HepG2 (cell line): ENCODE measurements at regions not wholly inside any gene's neighbourhood (a gene's known extent, or its start where the extent isn't known, plus 50 kb on each side); places are given as distances from the start of the nearest gene placed in this dataset.

Source experiments
- ATAC-seq: fragments of 200-7000 bp; cut with Tn5 transposase; 3 replicates; pipeline ENCODE4 v1.9.1; 2020; ENCODE audit warnings: mild to moderate bottlenecking, moderate library complexity
- BruUV-seq: library from RNA; stranded (reverse); fragments of 400-500 nt; replicated peaks from 2 replicates; lab custom pipeline; 2021; lab: Mats Ljungman, UMichigan
- CTCF ChIA-PET: fragments of 300-600 bp; formaldehyde crosslinking; extraction: SDS; loops from one replicate; lab custom pipeline; 2021; ENCODE audit warnings: low total read pairs, inconsistent platforms, low intra/inter-chr PET ratio; lab: Yijun Ruan, JAX
- POLR2A ChIA-PET: fragments of 350-600 bp; sonication (Branson Sonifier 250); formaldehyde crosslinking; loops from one replicate; lab custom pipeline; 2020; ENCODE audit warnings: antibody characterized with exemption, inconsistent platforms; lab: Yijun Ruan, JAX
- DNase-seq: peaks from one replicate; pipeline ENCODE4 v3.0.0-alpha.2; 2015; ENCODE audit warnings: low spot score
- FAIRE-seq: peaks from 3 replicates; lab custom pipeline; 2011; peaks lifted over from hg19 to GRCh38; lab: Jason Lieb, UNC
- H2AFZ ChIP-seq: one replicate; pipeline ENCODE4 v1.6.1; 2011; ENCODE audit warnings: low read length, inconsistent platforms
- H3K27ac ChIP-seq: fragments of 300-600 bp; 3 replicates; pipeline ENCODE4 v1.8.0; 2011; ENCODE audit warnings: mixed run types, mild to moderate bottlenecking, mixed read lengths, low read length, inconsistent platforms; ENCODE audit not compliant: insufficient read depth; ENCODE audit errors: extremely low read length
- H3K27me3 ChIP-seq, 2 experiments: fragments of 200-600 bp in 1 of 2; 2 replicates in 1 of 2; 3 replicates in 1 of 2; pipeline versions ENCODE4 v1.6.0 to v1.8.0; 2011; ENCODE audit warnings: low read length in 2 of 2, mild to moderate bottlenecking in 2 of 2, moderate library complexity in 2 of 2, inconsistent platforms in 1 of 2; ENCODE audit not compliant: insufficient read depth in 2 of 2, control insufficient read depth in 1 of 2
- H3K36me3 ChIP-seq, 2 experiments: fragments of 200-600 bp in 1 of 2; replicated peaks in 1 of 2; 2 replicates in 1 of 2; 3 replicates in 1 of 2; pipeline versions ENCODE4 v1.5.1 to v1.8.0; 2011; ENCODE audit warnings: low read length in 2 of 2, inconsistent platforms in 1 of 2; ENCODE audit not compliant: insufficient read depth in 2 of 2, control insufficient read depth in 1 of 2
- H3K4me1 ChIP-seq: 2 replicates; pipeline ENCODE4 v1.5.1; 2012; ENCODE audit warnings: low read length, inconsistent platforms; ENCODE audit not compliant: insufficient read depth
- H3K4me2 ChIP-seq: 2 replicates; pipeline ENCODE4 v1.6.0; 2011; ENCODE audit warnings: low read depth, low read length, inconsistent platforms
- H3K4me3 ChIP-seq, 3 experiments: fragments of 200-600 bp in 1 of 3; sonication (generic), shearing (Covaris generic) in 1 of 3; replicated peaks in 1 of 3; 2 replicates each; pipeline ENCODE4 v1.5.1; 2011 to 2016; ENCODE audit warnings: low read length in 3 of 3, inconsistent platforms in 2 of 3, low read depth in 2 of 3, mild to moderate bottlenecking in 2 of 3, control low read depth in 1 of 3, mixed read lengths in 1 of 3; ENCODE audit not compliant: insufficient read depth in 1 of 3
- H3K79me2 ChIP-seq: one replicate; pipeline ENCODE4 v1.6.1; 2011; ENCODE audit warnings: low read length, inconsistent platforms; ENCODE audit not compliant: insufficient read depth
- H3K9ac ChIP-seq: 2 replicates; pipeline ENCODE4 v1.6.0; 2011; ENCODE audit warnings: mild to moderate bottlenecking, low read depth, low read length, inconsistent platforms; ENCODE audit not compliant: insufficient read depth
- H3K9me3 ChIP-seq: 2 replicates; pipeline ENCODE4 v1.5.1; 2012; ENCODE audit warnings: mild to moderate bottlenecking, low read length
- H4K20me1 ChIP-seq: 2 replicates; pipeline ENCODE4 v1.6.0; 2011; ENCODE audit warnings: inconsistent platforms, mild to moderate bottlenecking, low read length, moderate library complexity; ENCODE audit not compliant: insufficient read depth
- EHMT2 ChIP-seq: fragments of 200-600 bp; sonication (generic); IDR thresholded peaks from 2 replicates; pipeline ENCODE4 v1.7.0; 2017; ENCODE audit warnings: antibody characterized with exemption, low read depth, low read length, borderline replicate concordance
- FOXJ3 ChIP-seq: sonication (generic); formaldehyde crosslinking; IDR thresholded peaks from 2 replicates; pipeline ENCODE4 v1.4.0; 2020; ENCODE audit warnings: missing genetic modification reagents, mild to moderate bottlenecking, borderline replicate concordance
- HMG20B ChIP-seq: conservative IDR thresholded peaks from 2 replicates; pipeline ENCODE4 v1.6.1; 2016; ENCODE audit warnings: missing genetic modification reagents, missing compliant biosample characterization
- LCORL ChIP-seq, 2 experiments: fragments of 450-650 bp in 1 of 2; sonication (generic) in 1 of 2; formaldehyde crosslinking in 1 of 2; IDR thresholded peaks; 2 replicates each; pipeline versions ENCODE4 v1.5.0 to v1.6.1; 2017 to 2020; ENCODE audit warnings: antibody characterized with exemption in 1 of 2, missing genetic modification reagents in 1 of 2
- POLR2G ChIP-seq: fragments of 200-400 bp; formaldehyde crosslinking; IDR thresholded peaks from 2 replicates; pipeline ENCODE4 v1.6.1; 2018; ENCODE audit warnings: mild to moderate bottlenecking, low read depth, low read length, moderate library complexity
- STAG1 ChIP-seq: sonication (generic); formaldehyde crosslinking; IDR thresholded peaks from 2 replicates; pipeline ENCODE4 v1.4.0; 2020; ENCODE audit warnings: missing genetic modification reagents
- ZNF501 ChIP-seq: sonication (generic); formaldehyde crosslinking; IDR thresholded peaks from 2 replicates; pipeline ENCODE4 v1.5.1; 2020; ENCODE audit warnings: mild to moderate bottlenecking, moderate library complexity, missing genetic modification reagents
- WGBS: methylation state at CpG from one replicate; pipeline ENCODE4 v1.1.6; 2017; ENCODE audit warnings: low lambda C conversion rate; 5-methylcytosine and 5-hydroxymethylcytosine counted together
- in situ Hi-C: cut with HindIII; loops from 2 replicates; pipeline ENCODE4 v1.10.0; 2017; ENCODE audit warnings: low pct_unique_long_range_greater_than_20kb; ENCODE audit not compliant: extremely low pct_ligation_motif_present
- intact Hi-C: fragments of 100-400 bp; cut with micrococcal nuclease; formaldehyde crosslinking; loops from one replicate; pipeline ENCODE4 v1.10.0; 2022; ENCODE audit not compliant: unreplicated experiment
- TF ChIP-seq, protein P1 (sequence below): sonication (generic); formaldehyde crosslinking; IDR thresholded peaks from 2 replicates; pipeline ENCODE4 v1.4.0; 2020; ENCODE audit warnings: mild to moderate bottlenecking, missing genetic modification reagents
- TF ChIP-seq, protein P2 (sequence below): sonication (generic); formaldehyde crosslinking; IDR thresholded peaks from 2 replicates; pipeline ENCODE4 v1.4.0; 2020; ENCODE audit warnings: missing genetic modification reagents

DNA sequence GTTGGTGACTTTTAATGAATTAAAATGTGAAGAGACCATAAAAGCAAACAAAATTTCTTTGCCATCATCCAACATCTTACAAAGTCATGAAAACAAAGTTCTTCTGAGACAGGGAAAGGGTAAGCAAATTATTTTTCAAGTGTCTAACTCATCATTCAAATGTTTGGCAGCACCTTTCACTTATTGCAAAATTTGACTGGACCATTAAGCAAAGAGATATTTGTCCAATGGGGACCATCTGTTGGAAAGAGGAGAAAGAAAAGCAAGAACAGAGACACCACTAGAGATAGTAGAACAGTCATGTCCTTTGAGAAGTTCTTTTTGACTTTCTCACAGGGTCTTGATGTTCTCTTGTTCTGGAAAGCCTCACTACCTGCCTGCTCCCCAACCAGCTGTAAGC lies 330.1 kb downstream of the PAPSS1 start (continued):
- TF ChIP-seq EHMT2 (no peak), HMG20B (CRISPR knock-in tag) (no peak), STAG1 (CRISPR knock-in tag) (no peak), POLR2G (no peak), ZNF501 (CRISPR knock-in tag) (no peak), LCORL (IDR thresholded peaks at IDR 0.05) (no peak), LCORL (CRISPR knock-in tag; IDR thresholded peaks at IDR 0.05) (no peak), FOXJ3 (CRISPR knock-in tag) (no peak)
- TF ChIP-seq, protein P1, sequence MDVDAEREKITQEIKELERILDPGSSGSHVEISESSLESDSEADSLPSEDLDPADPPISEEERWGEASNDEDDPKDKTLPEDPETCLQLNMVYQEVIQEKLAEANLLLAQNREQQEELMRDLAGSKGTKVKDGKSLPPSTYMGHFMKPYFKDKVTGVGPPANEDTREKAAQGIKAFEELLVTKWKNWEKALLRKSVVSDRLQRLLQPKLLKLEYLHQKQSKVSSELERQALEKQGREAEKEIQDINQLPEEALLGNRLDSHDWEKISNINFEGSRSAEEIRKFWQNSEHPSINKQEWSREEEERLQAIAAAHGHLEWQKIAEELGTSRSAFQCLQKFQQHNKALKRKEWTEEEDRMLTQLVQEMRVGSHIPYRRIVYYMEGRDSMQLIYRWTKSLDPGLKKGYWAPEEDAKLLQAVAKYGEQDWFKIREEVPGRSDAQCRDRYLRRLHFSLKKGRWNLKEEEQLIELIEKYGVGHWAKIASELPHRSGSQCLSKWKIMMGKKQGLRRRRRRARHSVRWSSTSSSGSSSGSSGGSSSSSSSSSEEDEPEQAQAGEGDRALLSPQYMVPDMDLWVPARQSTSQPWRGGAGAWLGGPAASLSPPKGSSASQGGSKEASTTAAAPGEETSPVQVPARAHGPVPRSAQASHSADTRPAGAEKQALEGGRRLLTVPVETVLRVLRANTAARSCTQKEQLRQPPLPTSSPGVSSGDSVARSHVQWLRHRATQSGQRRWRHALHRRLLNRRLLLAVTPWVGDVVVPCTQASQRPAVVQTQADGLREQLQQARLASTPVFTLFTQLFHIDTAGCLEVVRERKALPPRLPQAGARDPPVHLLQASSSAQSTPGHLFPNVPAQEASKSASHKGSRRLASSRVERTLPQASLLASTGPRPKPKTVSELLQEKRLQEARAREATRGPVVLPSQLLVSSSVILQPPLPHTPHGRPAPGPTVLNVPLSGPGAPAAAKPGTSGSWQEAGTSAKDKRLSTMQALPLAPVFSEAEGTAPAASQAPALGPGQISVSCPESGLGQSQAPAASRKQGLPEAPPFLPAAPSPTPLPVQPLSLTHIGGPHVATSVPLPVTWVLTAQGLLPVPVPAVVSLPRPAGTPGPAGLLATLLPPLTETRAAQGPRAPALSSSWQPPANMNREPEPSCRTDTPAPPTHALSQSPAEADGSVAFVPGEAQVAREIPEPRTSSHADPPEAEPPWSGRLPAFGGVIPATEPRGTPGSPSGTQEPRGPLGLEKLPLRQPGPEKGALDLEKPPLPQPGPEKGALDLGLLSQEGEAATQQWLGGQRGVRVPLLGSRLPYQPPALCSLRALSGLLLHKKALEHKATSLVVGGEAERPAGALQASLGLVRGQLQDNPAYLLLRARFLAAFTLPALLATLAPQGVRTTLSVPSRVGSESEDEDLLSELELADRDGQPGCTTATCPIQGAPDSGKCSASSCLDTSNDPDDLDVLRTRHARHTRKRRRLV: no peak

- 0% methylated on average over 3 of the region's 3 CpGs for WGBS
- H3K4me2 ChIP-seq: no peak overlapping the region
- DNase-seq (no peak), ATAC-seq (no peak), FAIRE-seq (no peak)
- no peaks in the 10 kb centered on the region for H3K79me2 ChIP-seq
- H3K9ac ChIP-seq: no peak overlapping the region
- no peaks in the 10 kb centered on the region for H3K36me3 ChIP-seq
- CTCF ChIA-PET: no interaction called here
- no peak overlapping the region for H3K4me3 ChIP-seq
- BruUV-seq: no TSS peak
- no peaks in the 10 kb centered on the region for H3K4me1 ChIP-seq
- in situ Hi-C loops: no loop called here
- no peaks in the 10 kb centered on the region for H3K9me3 ChIP-seq
- no peak overlapping the region for H3K27ac ChIP-seq
- TF ChIP-seq, protein P2, sequence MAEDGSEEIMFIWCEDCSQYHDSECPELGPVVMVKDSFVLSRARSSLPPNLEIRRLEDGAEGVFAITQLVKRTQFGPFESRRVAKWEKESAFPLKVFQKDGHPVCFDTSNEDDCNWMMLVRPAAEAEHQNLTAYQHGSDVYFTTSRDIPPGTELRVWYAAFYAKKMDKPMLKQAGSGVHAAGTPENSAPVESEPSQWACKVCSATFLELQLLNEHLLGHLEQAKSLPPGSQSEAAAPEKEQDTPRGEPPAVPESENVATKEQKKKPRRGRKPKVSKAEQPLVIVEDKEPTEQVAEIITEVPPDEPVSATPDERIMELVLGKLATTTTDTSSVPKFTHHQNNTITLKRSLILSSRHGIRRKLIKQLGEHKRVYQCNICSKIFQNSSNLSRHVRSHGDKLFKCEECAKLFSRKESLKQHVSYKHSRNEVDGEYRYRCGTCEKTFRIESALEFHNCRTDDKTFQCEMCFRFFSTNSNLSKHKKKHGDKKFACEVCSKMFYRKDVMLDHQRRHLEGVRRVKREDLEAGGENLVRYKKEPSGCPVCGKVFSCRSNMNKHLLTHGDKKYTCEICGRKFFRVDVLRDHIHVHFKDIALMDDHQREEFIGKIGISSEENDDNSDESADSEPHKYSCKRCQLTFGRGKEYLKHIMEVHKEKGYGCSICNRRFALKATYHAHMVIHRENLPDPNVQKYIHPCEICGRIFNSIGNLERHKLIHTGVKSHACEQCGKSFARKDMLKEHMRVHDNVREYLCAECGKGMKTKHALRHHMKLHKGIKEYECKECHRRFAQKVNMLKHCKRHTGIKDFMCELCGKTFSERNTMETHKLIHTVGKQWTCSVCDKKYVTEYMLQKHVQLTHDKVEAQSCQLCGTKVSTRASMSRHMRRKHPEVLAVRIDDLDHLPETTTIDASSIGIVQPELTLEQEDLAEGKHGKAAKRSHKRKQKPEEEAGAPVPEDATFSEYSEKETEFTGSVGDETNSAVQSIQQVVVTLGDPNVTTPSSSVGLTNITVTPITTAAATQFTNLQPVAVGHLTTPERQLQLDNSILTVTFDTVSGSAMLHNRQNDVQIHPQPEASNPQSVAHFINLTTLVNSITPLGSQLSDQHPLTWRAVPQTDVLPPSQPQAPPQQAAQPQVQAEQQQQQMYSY: no peak
- TF ChIP-seq, all 625 proteins: peak for 0
- no peaks in the 10 kb centered on the region for H4K20me1 ChIP-seq
- intact Hi-C loops: no loop called here
- POLR2A ChIA-PET: no interaction called here
- H3K27me3 ChIP-seq: no peaks in the 10 kb centered on the region
- no peak overlapping the region for H2AFZ ChIP-seq
Observed at GRCh38 chr4:107388736-107389274, 331.2 kb downstream of the PAPSS1 start.
